ENCODE measurements at regions not wholly inside any gene's neighbourhood (a gene's known extent, or its start where the extent isn't known, plus 50 kb on each side); places are given as distances from the start of the nearest gene placed in this dataset.

DNA sequence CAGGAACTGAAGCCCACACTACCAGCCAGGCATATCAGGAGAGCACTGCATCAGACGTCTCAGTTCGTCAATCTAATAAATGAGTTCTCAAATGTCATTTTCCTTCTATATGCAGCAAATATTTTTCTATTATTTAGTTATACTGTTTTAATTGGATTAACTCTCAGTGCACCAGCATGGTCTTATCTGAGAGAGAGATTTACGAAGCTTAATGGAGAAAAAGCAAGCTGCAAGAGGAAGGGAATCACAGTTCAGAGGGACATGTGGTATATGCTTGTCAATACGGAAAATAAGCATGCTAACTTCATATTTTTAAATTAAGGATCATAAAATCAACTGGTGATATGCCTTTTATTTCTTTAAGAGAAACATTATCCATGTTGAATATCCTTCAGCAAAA, 213.1 kb upstream of the NECTIN3 start:
- TF ChIP-seq GABPA (IDR thresholded peaks at IDR 0.05 in 1 of 2, conservative IDR thresholded peaks at IDR 0.05 in 1 of 2) (no peak), EGR1 (IDR thresholded peaks at IDR 0.05; ENCODE audit: low read depth in 2 of 2) (no peak), JUND (IDR thresholded peaks at IDR 0.05) (no peak), YY1 (IDR thresholded peaks at IDR 0.05) (no peak), RXRA (IDR thresholded peaks at IDR 0.05) (no peak), FOXA1 (IDR thresholded peaks at IDR 0.05) (no peak), TAF1 (conservative IDR thresholded peaks at IDR 0.05) (no peak)
- TF ChIP-seq, protein P1, sequence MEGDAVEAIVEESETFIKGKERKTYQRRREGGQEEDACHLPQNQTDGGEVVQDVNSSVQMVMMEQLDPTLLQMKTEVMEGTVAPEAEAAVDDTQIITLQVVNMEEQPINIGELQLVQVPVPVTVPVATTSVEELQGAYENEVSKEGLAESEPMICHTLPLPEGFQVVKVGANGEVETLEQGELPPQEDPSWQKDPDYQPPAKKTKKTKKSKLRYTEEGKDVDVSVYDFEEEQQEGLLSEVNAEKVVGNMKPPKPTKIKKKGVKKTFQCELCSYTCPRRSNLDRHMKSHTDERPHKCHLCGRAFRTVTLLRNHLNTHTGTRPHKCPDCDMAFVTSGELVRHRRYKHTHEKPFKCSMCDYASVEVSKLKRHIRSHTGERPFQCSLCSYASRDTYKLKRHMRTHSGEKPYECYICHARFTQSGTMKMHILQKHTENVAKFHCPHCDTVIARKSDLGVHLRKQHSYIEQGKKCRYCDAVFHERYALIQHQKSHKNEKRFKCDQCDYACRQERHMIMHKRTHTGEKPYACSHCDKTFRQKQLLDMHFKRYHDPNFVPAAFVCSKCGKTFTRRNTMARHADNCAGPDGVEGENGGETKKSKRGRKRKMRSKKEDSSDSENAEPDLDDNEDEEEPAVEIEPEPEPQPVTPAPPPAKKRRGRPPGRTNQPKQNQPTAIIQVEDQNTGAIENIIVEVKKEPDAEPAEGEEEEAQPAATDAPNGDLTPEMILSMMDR (IDR thresholded peaks at IDR 0.05; ENCODE audit: low read depth, low read length, missing input control), result no peak
- TF ChIP-seq, protein P2, sequence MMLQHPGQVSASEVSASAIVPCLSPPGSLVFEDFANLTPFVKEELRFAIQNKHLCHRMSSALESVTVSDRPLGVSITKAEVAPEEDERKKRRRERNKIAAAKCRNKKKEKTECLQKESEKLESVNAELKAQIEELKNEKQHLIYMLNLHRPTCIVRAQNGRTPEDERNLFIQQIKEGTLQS (IDR thresholded peaks at IDR 0.05), result no peak
- TF ChIP-seq, protein P3, sequence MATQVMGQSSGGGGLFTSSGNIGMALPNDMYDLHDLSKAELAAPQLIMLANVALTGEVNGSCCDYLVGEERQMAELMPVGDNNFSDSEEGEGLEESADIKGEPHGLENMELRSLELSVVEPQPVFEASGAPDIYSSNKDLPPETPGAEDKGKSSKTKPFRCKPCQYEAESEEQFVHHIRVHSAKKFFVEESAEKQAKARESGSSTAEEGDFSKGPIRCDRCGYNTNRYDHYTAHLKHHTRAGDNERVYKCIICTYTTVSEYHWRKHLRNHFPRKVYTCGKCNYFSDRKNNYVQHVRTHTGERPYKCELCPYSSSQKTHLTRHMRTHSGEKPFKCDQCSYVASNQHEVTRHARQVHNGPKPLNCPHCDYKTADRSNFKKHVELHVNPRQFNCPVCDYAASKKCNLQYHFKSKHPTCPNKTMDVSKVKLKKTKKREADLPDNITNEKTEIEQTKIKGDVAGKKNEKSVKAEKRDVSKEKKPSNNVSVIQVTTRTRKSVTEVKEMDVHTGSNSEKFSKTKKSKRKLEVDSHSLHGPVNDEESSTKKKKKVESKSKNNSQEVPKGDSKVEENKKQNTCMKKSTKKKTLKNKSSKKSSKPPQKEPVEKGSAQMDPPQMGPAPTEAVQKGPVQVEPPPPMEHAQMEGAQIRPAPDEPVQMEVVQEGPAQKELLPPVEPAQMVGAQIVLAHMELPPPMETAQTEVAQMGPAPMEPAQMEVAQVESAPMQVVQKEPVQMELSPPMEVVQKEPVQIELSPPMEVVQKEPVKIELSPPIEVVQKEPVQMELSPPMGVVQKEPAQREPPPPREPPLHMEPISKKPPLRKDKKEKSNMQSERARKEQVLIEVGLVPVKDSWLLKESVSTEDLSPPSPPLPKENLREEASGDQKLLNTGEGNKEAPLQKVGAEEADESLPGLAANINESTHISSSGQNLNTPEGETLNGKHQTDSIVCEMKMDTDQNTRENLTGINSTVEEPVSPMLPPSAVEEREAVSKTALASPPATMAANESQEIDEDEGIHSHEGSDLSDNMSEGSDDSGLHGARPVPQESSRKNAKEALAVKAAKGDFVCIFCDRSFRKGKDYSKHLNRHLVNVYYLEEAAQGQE (IDR thresholded peaks at IDR 0.05), result no peak
- TF ChIP-seq, protein P4, sequence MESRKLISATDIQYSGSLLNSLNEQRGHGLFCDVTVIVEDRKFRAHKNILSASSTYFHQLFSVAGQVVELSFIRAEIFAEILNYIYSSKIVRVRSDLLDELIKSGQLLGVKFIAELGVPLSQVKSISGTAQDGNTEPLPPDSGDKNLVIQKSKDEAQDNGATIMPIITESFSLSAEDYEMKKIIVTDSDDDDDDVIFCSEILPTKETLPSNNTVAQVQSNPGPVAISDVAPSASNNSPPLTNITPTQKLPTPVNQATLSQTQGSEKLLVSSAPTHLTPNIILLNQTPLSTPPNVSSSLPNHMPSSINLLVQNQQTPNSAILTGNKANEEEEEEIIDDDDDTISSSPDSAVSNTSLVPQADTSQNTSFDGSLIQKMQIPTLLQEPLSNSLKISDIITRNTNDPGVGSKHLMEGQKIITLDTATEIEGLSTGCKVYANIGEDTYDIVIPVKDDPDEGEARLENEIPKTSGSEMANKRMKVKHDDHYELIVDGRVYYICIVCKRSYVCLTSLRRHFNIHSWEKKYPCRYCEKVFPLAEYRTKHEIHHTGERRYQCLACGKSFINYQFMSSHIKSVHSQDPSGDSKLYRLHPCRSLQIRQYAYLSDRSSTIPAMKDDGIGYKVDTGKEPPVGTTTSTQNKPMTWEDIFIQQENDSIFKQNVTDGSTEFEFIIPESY (IDR thresholded peaks at IDR 0.05), result no peak
- TF ChIP-seq, protein P5, sequence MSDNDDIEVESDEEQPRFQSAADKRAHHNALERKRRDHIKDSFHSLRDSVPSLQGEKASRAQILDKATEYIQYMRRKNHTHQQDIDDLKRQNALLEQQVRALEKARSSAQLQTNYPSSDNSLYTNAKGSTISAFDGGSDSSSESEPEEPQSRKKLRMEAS (IDR thresholded peaks at IDR 0.05), result no peak
